K562 (cell line): ENCODE measurements at regions not wholly inside any gene's neighbourhood (a gene's known extent, or its start where the extent isn't known, plus 50 kb on each side); places are given as distances from the start of the nearest gene placed in this dataset.

Source experiments
- ATAC-seq: fragments of 200-7000 bp; cut with Tn5 transposase; 3 replicates; pipeline ENCODE4 v1.9.1; 2020; ENCODE audit warnings: moderate library complexity
- BruUV-seq: library from RNA; stranded (reverse); fragments of 400-500 nt; replicated peaks from 2 replicates; lab custom pipeline; 2021; lab: Mats Ljungman, UMichigan
- CTCF ChIA-PET: fragments of 300-600 bp; formaldehyde crosslinking; extraction: SDS; loops from one replicate; lab custom pipeline; 2021; ENCODE audit warnings: low intra/inter-chr PET ratio; lab: Yijun Ruan, JAX
- POLR2A ChIA-PET: fragments of 300-600, 350-650 bp; sonication (Branson Sonifier 250); formaldehyde crosslinking; extraction: SDS; loops from one replicate; lab custom pipeline; 2021; ENCODE audit warnings: antibody characterized with exemption, inconsistent platforms; lab: Yijun Ruan, JAX
- DNase-seq, 4 experiments: peaks; one replicate each; pipeline versions ENCODE4 v3.0.0 to v3.0.0-alpha.2; 2011 to 2018; ENCODE audit warnings: low spot score in 3 of 4, mixed read lengths in 3 of 4; ENCODE audit errors: extremely low read depth in 1 of 4
- FAIRE-seq: peaks from 2 replicates; lab custom pipeline; 2011; peaks lifted over from hg19 to GRCh38; lab: Jason Lieb, UNC
- H2AFZ ChIP-seq: 2 replicates; pipeline ENCODE4 v1.6.0; 2011; ENCODE audit warnings: low read depth, low read length, control low read depth, inconsistent platforms
- H3K27ac ChIP-seq: fragments of 200-600 bp; 3 replicates; pipeline ENCODE4 v1.8.0; 2011; ENCODE audit warnings: low read depth, mild to moderate bottlenecking, control low read depth, inconsistent platforms, low read length, moderate library complexity, mixed read lengths; ENCODE audit errors: extremely low read depth
- H3K27me3 ChIP-seq, 2 experiments: fragments of 300-600 bp in 1 of 2; 2 replicates in 1 of 2; 3 replicates in 1 of 2; pipeline versions ENCODE4 v1.6.0 to v1.8.0; 2011; ENCODE audit warnings: inconsistent platforms in 2 of 2, low read length in 2 of 2, mild to moderate bottlenecking in 1 of 2, mixed read lengths in 1 of 2, moderate library complexity in 1 of 2; ENCODE audit not compliant: control insufficient read depth in 2 of 2, insufficient read depth in 2 of 2
- H3K36me3 ChIP-seq: fragments of 300-600 bp; 3 replicates; pipeline ENCODE4 v1.8.0; 2011; ENCODE audit warnings: mild to moderate bottlenecking, low read length, inconsistent platforms; ENCODE audit not compliant: control insufficient read depth, insufficient read depth
- H3K4me1 ChIP-seq, 2 experiments: fragments of 200-600 bp in 1 of 2; replicated peaks in 1 of 2; 2 replicates in 1 of 2; 3 replicates in 1 of 2; pipeline versions ENCODE4 v1.5.1 to v1.8.0; 2011; ENCODE audit warnings: inconsistent platforms in 2 of 2, low read length in 2 of 2, mild to moderate bottlenecking in 1 of 2, mixed read lengths in 1 of 2, moderate library complexity in 1 of 2; ENCODE audit not compliant: control insufficient read depth in 2 of 2, insufficient read depth in 2 of 2
- H3K4me2 ChIP-seq: 2 replicates; pipeline ENCODE4 v1.6.1; 2011; ENCODE audit warnings: low read length, control low read depth, inconsistent platforms, mixed read lengths; ENCODE audit not compliant: insufficient read depth
- H3K4me3 ChIP-seq: fragments of 200-600 bp; sonication (generic), shearing (Covaris generic); 2 replicates; pipeline ENCODE4 v1.5.1; 2016; ENCODE audit warnings: control low read depth, inconsistent platforms
- H3K79me2 ChIP-seq: fragments of 200-600 bp; 3 replicates; pipeline ENCODE4 v1.8.0; 2011; ENCODE audit warnings: low read length, inconsistent platforms; ENCODE audit not compliant: control insufficient read depth, insufficient read depth
- H3K9ac ChIP-seq, 2 experiments: 2 replicates each; pipeline versions ENCODE4 v1.6.0 to v1.6.1; 2011; ENCODE audit warnings: low read depth in 2 of 2, low read length in 2 of 2, control low read depth in 1 of 2, inconsistent platforms in 1 of 2, mild to moderate bottlenecking in 1 of 2, mixed read lengths in 1 of 2; ENCODE audit not compliant: insufficient read depth in 1 of 2
- H3K9me1 ChIP-seq: one replicate; pipeline ENCODE4 v1.6.0; 2011; ENCODE audit warnings: inconsistent platforms, mild to moderate bottlenecking, low read length, moderate library complexity; ENCODE audit not compliant: control insufficient read depth, insufficient read depth
- H3K9me3 ChIP-seq: replicated peaks from 2 replicates; pipeline ENCODE4 v1.5.1; 2011; ENCODE audit warnings: low read depth, low read length, inconsistent platforms; ENCODE audit not compliant: control insufficient read depth, insufficient read depth
- H4K20me1 ChIP-seq: replicated peaks from 2 replicates; pipeline ENCODE4 v1.6.1; 2011; ENCODE audit warnings: low read length, inconsistent platforms, mixed read lengths; ENCODE audit not compliant: control insufficient read depth, insufficient read depth
- POLR2AphosphoS5 ChIP-seq: IDR thresholded peaks from 2 replicates; pipeline ENCODE4 v1.6.1; 2011; ENCODE audit warnings: mild to moderate bottlenecking, low read depth, low read length, moderate library complexity; ENCODE audit not compliant: control insufficient read depth, insufficient read depth
- RFX1 ChIP-seq: fragments of 450-650 bp; IDR thresholded peaks from 2 replicates; pipeline ENCODE4 v1.6.1; 2016; ENCODE audit warnings: mild to moderate bottlenecking, moderate library complexity
- SRF ChIP-seq, 2 experiments: fragments of 250-450, 450-650 bp in 1 of 2; sonication (Bioruptor Pico) in 1 of 2; sonication (generic) in 1 of 2; formaldehyde crosslinking; IDR thresholded peaks; 2 replicates each; pipeline versions ENCODE4 v1.5.0 to v1.5.1; 2020 to 2022; ENCODE audit warnings: mild to moderate bottlenecking in 1 of 2, missing genetic modification reagents in 1 of 2
- ZNF395 ChIP-seq: fragments of 200-800 bp; sonication (Bioruptor generic); IDR thresholded peaks from 2 replicates; pipeline ENCODE4 v1.6.1; 2017; ENCODE audit warnings: missing genetic modification characterization, missing compliant biosample characterization
- ZNF707 ChIP-seq: fragments of 250-450 bp; sonication (Bioruptor Pico); conservative IDR thresholded peaks from 2 replicates; pipeline ENCODE4 v1.8.0; 2022; ENCODE audit warnings: inconsistent platforms, mild to moderate bottlenecking, moderate library complexity
- WGBS: fragments of 100-300 bp; shearing (Covaris generic); methylation state at CpG from one replicate; pipeline ENCODE4 v1.1.6; 2016; ENCODE audit warnings: low coverage, mixed read lengths; ENCODE audit not compliant: insufficient coverage; ENCODE audit errors: missing lambda C conversion rate; 5-methylcytosine and 5-hydroxymethylcytosine counted together
- in situ Hi-C: fragments of 300-500 bp; cut with MboI; formaldehyde crosslinking; loops from 4 replicates; pipeline ENCODE4 v1.15.0; 2018; ENCODE audit warnings: inconsistent platforms, mixed read lengths
- intact Hi-C: fragments of 100-400 bp; cut with micrococcal nuclease; formaldehyde crosslinking; loops from 2 replicates; pipeline ENCODE4 v1.14.2; 2022

- FAIRE-seq (no peak), DNase-seq (no peak), ATAC-seq (no peak)
- Histone ChIP-seq H3K9me1 (no peaks in the 10 kb centered on the region), H3K4me3 (no peak overlapping the region), H3K27me3 (peaks cover 3 to 10% of the 10 kb centered on the region in 2 experiments; a peak in 4 of 5 replicates), H4K20me1 (no peaks in the 10 kb centered on the region), H3K4me1 (no peaks in the 10 kb centered on the region), H3K79me2 (no peaks in the 10 kb centered on the region), H3K4me2 (no peak overlapping the region), H3K27ac (no peak overlapping the region), H3K9me3 (no peaks in the 10 kb centered on the region), H3K36me3 (no peaks in the 10 kb centered on the region), H3K9ac (no peak overlapping the region), H2AFZ (no peak overlapping the region)
- in situ Hi-C loops (no loop called here), intact Hi-C loops (no loop called here)
- TF ChIP-seq POLR2AphosphoS5 (no peak), SRF (CRISPR knock-in tag; IDR thresholded peaks at IDR 0.05) (no peak), ZNF707 (CRISPR knock-in tag) (no peak), RFX1 (peak; percentile 10; the same call in 1 of the 2 replicates), ZNF395 (CRISPR knock-in tag) (no peak)
- ChIA-PET CTCF (no interaction called here), POLR2A (interaction anchor here (1.0 kb wide), 2 partner anchors 9 to 16 kb away, joined by 3 read pairs; no protein-coding TSS in a partner anchor)
- no TSS peak for BruUV-seq
- WGBS = 3% methylated on average over 4 of the region's 4 CpGs
Measured at GRCh38 chr5:57325678-57326397, 152.0 kb downstream of the GPBP1 start.
